KMS-11 (cell line): ENCODE measurements at regions not wholly inside any gene's neighbourhood (a gene's known extent, or its start where the extent isn't known, plus 50 kb on each side); places are given as distances from the start of the nearest gene placed in this dataset.

Source experiments
- H2AFZ ChIP-seq: fragments of 200-600 bp; sonication (generic); 2 replicates; pipeline ENCODE4 v1.6.1; 2016; ENCODE audit warnings: antibody characterized with exemption, mixed run types, low read depth
- H3K27ac ChIP-seq: fragments of 200-600 bp; sonication (generic); 2 replicates; pipeline ENCODE4 v1.6.1; 2016; ENCODE audit warnings: mild to moderate bottlenecking, mixed run types
- H3K27me3 ChIP-seq: fragments of 200-600 bp; sonication (generic); 2 replicates; pipeline ENCODE4 v1.6.1; 2017; ENCODE audit warnings: mild to moderate bottlenecking, low read depth, mixed run types, moderate library complexity; ENCODE audit not compliant: insufficient read depth
- H3K36me3 ChIP-seq: fragments of 200-600 bp; sonication (generic); 2 replicates; pipeline ENCODE4 v1.6.1; 2017; ENCODE audit warnings: mild to moderate bottlenecking, mixed run types; ENCODE audit not compliant: insufficient read depth
- H3K4me1 ChIP-seq: fragments of 200-600 bp; sonication (generic); 2 replicates; pipeline ENCODE4 v1.6.1; 2016; ENCODE audit warnings: mild to moderate bottlenecking, low read depth, mixed run types; ENCODE audit not compliant: poor library complexity, severe bottlenecking
- H3K4me2 ChIP-seq: fragments of 200-600 bp; sonication (generic); 2 replicates; pipeline ENCODE4 v1.7.0; 2016; ENCODE audit warnings: mild to moderate bottlenecking, mixed run types
- H3K4me3 ChIP-seq: fragments of 200-600 bp; sonication (generic); IDR thresholded peaks from 2 replicates; pipeline ENCODE4 v1.6.1; 2017; ENCODE audit warnings: low read depth, low read length, mixed read lengths; ENCODE audit not compliant: insufficient read depth
- H3K79me2 ChIP-seq: fragments of 200-600 bp; sonication (generic); 2 replicates; pipeline ENCODE4 v1.6.1; 2016; ENCODE audit warnings: low read depth, mixed run types; ENCODE audit not compliant: insufficient read depth
- H3K9ac ChIP-seq: fragments of 200-600 bp; sonication (generic); 2 replicates; pipeline ENCODE4 v1.6.1; 2016; ENCODE audit warnings: mild to moderate bottlenecking, mixed run types
- H4K20me1 ChIP-seq: fragments of 200-600 bp; sonication (generic); 2 replicates; pipeline ENCODE4 v1.6.1; 2016; ENCODE audit warnings: mild to moderate bottlenecking, mixed run types; ENCODE audit not compliant: insufficient read depth
- CTCF ChIP-seq: fragments of 200-600 bp; sonication (generic); conservative IDR thresholded peaks from 2 replicates; pipeline ENCODE4 v1.6.1; 2017; ENCODE audit warnings: low read depth, mild to moderate bottlenecking, antibody characterized with exemption, low read length, moderate library complexity, mixed read lengths

DNA sequence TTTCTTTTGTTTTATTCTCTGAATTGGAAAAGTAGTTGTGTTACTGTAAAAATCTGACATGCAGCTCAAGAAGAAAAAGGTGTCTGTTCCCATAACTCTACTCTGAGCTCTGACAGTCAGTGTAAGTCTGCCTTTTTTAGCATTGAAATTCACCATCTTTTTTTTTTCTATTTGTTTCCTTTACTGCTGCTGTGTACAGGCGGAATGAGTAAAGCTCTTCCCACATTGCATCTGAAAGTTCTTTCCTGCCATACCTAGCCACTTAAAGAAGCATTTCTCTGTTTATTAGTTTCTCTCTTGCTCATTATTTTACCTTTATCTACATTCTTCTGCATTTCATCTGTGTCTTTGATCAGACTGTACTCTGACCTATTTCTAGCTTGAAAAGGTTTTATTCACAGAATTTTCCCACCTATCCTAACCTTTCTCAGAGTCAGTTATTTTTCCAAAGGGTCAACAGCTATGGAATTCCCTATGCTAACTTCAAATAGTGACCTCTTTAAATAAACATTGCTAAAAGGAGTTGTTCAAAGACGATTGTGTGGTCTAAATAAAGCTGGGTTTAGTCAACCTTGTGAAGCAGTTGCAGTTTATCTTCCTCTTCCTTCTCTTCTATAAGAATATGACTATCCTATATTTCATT, 1303.1 kb upstream of the ZEB2 start:
- no peak for TF ChIP-seq CTCF
- no peak overlapping the region for H3K4me2 ChIP-seq
- no peaks in the 10 kb centered on the region for H4K20me1 ChIP-seq
- H3K4me3 ChIP-seq, result no peak overlapping the region
- H2AFZ ChIP-seq, result no peak overlapping the region
- H3K27me3 ChIP-seq, result no peaks in the 10 kb centered on the region
- no peak overlapping the region for H3K27ac ChIP-seq
- H3K9ac ChIP-seq, result no peak overlapping the region
- H3K4me1 ChIP-seq, result no peaks in the 10 kb centered on the region
- no peaks in the 10 kb centered on the region for H3K79me2 ChIP-seq
- no peaks in the 10 kb centered on the region for H3K36me3 ChIP-seq

DNA sequence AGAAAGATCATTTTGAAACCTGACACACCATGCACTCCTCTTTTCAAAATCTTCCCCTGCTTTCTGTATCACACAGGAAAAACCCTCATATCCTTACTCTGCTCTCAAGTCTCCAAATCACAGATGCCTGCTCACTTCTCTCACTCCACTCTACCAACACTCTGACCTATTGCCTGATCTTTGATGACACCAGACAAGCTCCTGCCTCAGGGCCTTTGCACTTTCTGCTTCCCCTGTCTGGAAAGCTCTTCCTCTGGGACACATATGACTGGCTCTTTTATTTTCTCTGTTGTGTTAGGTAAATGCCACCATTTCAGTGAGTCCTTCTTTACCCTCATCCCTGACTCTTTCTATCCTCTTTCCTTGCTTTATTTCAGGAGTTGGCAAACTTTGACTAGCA, 1300.7 kb upstream of the ZEB2 start:
- Histone ChIP-seq H3K36me3 (no peaks in the 10 kb centered on the region), H3K79me2 (no peaks in the 10 kb centered on the region), H3K9ac (no peak overlapping the region), H4K20me1 (no peaks in the 10 kb centered on the region), H2AFZ (no peak overlapping the region), H3K27ac (no peak overlapping the region), H3K27me3 (no peaks in the 10 kb centered on the region), H3K4me2 (no peak overlapping the region), H3K4me1 (no peaks in the 10 kb centered on the region), H3K4me3 (no peak overlapping the region)
- no peak for TF ChIP-seq CTCF

DNA sequence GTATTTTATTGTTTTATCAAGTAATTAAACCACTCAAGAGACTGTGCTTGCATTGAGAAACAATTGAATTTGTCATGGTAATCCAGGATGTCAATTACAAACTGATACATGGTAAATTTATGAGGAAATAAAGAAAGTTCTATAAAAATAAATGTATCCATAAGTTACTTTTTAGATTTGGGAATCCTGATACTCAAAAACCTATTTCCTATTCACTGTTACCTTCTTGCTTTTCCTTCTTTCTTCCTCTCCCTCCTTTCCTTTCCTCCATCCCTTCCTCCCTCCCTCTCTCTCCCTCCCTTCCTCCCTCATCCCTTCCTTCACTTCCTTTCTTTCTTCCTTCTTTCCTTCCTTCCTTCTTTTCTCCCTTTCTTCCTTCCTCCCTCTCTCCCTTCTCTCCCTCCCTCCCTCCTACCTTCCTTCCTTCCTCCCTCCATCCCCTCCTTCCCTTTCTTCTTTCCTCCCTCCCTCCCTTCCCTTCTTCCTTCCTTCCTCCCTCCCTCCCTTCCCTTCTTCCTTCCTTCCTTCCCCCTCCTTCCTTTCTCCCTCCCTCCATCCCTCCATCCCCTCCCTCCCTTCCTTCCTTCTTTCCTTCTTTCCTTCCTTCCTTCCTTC, 1299.1 kb upstream of the ZEB2 start:
- Histone ChIP-seq H3K27me3 (no peaks in the 10 kb centered on the region), H3K4me2 (no peak overlapping the region), H3K9ac (no peak overlapping the region), H3K27ac (no peak overlapping the region), H3K4me3 (no peak overlapping the region), H3K79me2 (no peaks in the 10 kb centered on the region), H4K20me1 (no peaks in the 10 kb centered on the region), H2AFZ (no peak overlapping the region), H3K36me3 (no peaks in the 10 kb centered on the region), H3K4me1 (no peaks in the 10 kb centered on the region)
- no peak for TF ChIP-seq CTCF

DNA sequence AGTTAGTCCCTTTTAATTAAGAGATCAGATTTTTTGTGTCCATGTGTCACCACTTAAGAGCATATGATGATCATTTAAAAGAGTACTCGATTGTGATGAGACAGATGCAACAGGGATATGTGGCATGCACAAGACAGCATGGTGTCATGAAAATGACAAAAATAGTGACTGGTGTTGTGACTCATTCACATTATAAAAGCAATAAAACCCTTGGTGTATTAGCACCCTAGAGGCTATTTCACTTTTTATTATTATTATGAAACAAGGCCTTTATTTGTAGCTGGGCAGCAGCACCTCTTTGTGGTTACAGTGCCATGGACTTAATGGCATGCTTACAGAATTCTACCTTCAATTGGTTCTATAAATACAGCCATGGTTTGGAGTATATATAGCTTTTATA, 1296.0 kb upstream of the ZEB2 start:
- H3K4me3 ChIP-seq, result no peak overlapping the region
- H4K20me1 ChIP-seq, result no peaks in the 10 kb centered on the region
- H3K79me2 ChIP-seq, result no peaks in the 10 kb centered on the region
- H3K9ac ChIP-seq, result no peak overlapping the region
- H3K4me2 ChIP-seq, result no peak overlapping the region
- H3K27me3 ChIP-seq, result no peaks in the 10 kb centered on the region
- H3K27ac ChIP-seq, result no peak overlapping the region
- H3K4me1 ChIP-seq, result no peaks in the 10 kb centered on the region
- H3K36me3 ChIP-seq, result no peaks in the 10 kb centered on the region
- no peak overlapping the region for H2AFZ ChIP-seq
- TF ChIP-seq CTCF, result no peak
